Endothelial cell of umbilical vein (primary cell): ENCODE measurements at regions not wholly inside any gene's neighbourhood (a gene's known extent, or its start where the extent isn't known, plus 50 kb on each side); places are given as distances from the start of the nearest gene placed in this dataset.

Experiments
- BruUV-seq: library from RNA; stranded (reverse); fragments of 400-500 nt; replicated peaks from 2 replicates; lab custom pipeline; 2021; lab: Mats Ljungman, UMichigan
- CTCF ChIA-PET: fragments of 300-600, 350-600 bp; sonication (Branson Sonifier 250); formaldehyde crosslinking; loops from one replicate; lab custom pipeline; 2021; ENCODE audit warnings: antibody characterized with exemption, inconsistent platforms; lab: Charles Lee
- POLR2A ChIA-PET: fragments of 300-600, 350-600 bp; sonication (Branson Sonifier 250); formaldehyde crosslinking; loops from one replicate; lab custom pipeline; 2021; ENCODE audit warnings: antibody characterized with exemption, inconsistent platforms; lab: Charles Lee
- DNase-seq: peaks from one replicate; pipeline ENCODE4 v3.0.0-alpha.2; 2011; ENCODE audit warnings: low read depth, low spot score
- FAIRE-seq: peaks from 2 replicates; lab custom pipeline; 2011; peaks lifted over from hg19 to GRCh38; lab: Jason Lieb, UNC
- H2AFZ ChIP-seq: 2 replicates; pipeline ENCODE4 v1.6.0; 2012; ENCODE audit warnings: low read depth, low read length, control low read depth, inconsistent platforms
- H3K27ac ChIP-seq: 2 replicates; pipeline ENCODE4 v1.5.1; 2011; ENCODE audit warnings: low read depth, mild to moderate bottlenecking, control low read depth, low read length, moderate library complexity; ENCODE audit not compliant: insufficient read depth
- H3K27me3 ChIP-seq, 2 experiments: 2 replicates each; pipeline versions ENCODE4 v1.6.0 to v1.6.1; 2011; ENCODE audit warnings: low read length in 2 of 2, mixed read lengths in 1 of 2; ENCODE audit not compliant: control insufficient read depth in 2 of 2, insufficient read depth in 2 of 2
- H3K36me3 ChIP-seq, 2 experiments: 2 replicates in 1 of 2; 3 replicates in 1 of 2; pipeline ENCODE4 v1.5.1; 2011; ENCODE audit warnings: low read length in 2 of 2, mild to moderate bottlenecking in 1 of 2, moderate library complexity in 1 of 2; ENCODE audit not compliant: control insufficient read depth in 2 of 2, insufficient read depth in 2 of 2; ENCODE audit errors: extremely low read depth in 1 of 2
- H3K4me1 ChIP-seq: 3 replicates; pipeline ENCODE4 v1.5.1; 2011; ENCODE audit warnings: mild to moderate bottlenecking, low read length; ENCODE audit not compliant: control insufficient read depth, insufficient read depth; ENCODE audit errors: extremely low read depth
- H3K4me2 ChIP-seq: 2 replicates; pipeline ENCODE4 v1.6.1; 2011; ENCODE audit warnings: low read length, control low read depth, mixed read lengths; ENCODE audit not compliant: insufficient read depth
- H3K4me3 ChIP-seq, 3 experiments: fragments of 200-600 bp in 1 of 3; sonication (generic), shearing (Covaris generic) in 1 of 3; replicated peaks in 1 of 3; 2 replicates each; pipeline ENCODE4 v1.5.1; 2011 to 2016; ENCODE audit warnings: control low read depth in 3 of 3, low read length in 3 of 3, mild to moderate bottlenecking in 2 of 3, inconsistent platforms in 1 of 3, low read depth in 1 of 3, moderate library complexity in 1 of 3; ENCODE audit not compliant: insufficient read depth in 1 of 3
- H3K79me2 ChIP-seq: 2 replicates; pipeline ENCODE4 v1.6.0; 2012; ENCODE audit warnings: low read length, inconsistent platforms; ENCODE audit not compliant: control insufficient read depth, insufficient read depth
- H3K9ac ChIP-seq: replicated peaks from 2 replicates; pipeline ENCODE3; 2011; ENCODE audit warnings: low read length, control low read depth; ENCODE audit not compliant: insufficient read depth; ENCODE audit errors: extremely low read depth
- H3K9me1 ChIP-seq: replicated peaks from 3 replicates; pipeline ENCODE4 v1.6.0; 2011; ENCODE audit warnings: mild to moderate bottlenecking, low read length; ENCODE audit not compliant: control insufficient read depth, insufficient read depth; ENCODE audit errors: extremely low read depth
- H3K9me3 ChIP-seq: replicated peaks from 2 replicates; pipeline ENCODE4 v1.5.1; 2012; ENCODE audit warnings: low read length, inconsistent platforms; ENCODE audit not compliant: control insufficient read depth, insufficient read depth
- H4K20me1 ChIP-seq: replicated peaks from 2 replicates; pipeline ENCODE3; 2011; ENCODE audit warnings: mild to moderate bottlenecking, low read length; ENCODE audit not compliant: control insufficient read depth, insufficient read depth; ENCODE audit errors: extremely low read depth
- CTCF ChIP-seq, 2 donors: IDR thresholded peaks; 1 replicate in 1 of 2; 2 replicates in 1 of 2; pipeline ENCODE4 v1.5.1; 2011; ENCODE audit warnings: low read length in 2 of 2, mild to moderate bottlenecking in 2 of 2, moderate library complexity in 2 of 2, control low read depth in 1 of 2, inconsistent platforms in 1 of 2, low read depth in 1 of 2; ENCODE audit not compliant: insufficient read depth in 1 of 2; ENCODE audit errors: extremely low read depth in 1 of 2
- EZH2 ChIP-seq: IDR thresholded peaks from 2 replicates; pipeline ENCODE4 v1.6.1; 2012; ENCODE audit warnings: borderline replicate concordance, low read depth, mild to moderate bottlenecking, moderate library complexity, low read length, inconsistent platforms; ENCODE audit not compliant: severe bottlenecking
- FOS ChIP-seq: IDR thresholded peaks from 2 replicates; pipeline ENCODE4 v1.6.1; 2011; ENCODE audit warnings: mild to moderate bottlenecking, low read length, moderate library complexity, borderline replicate concordance; ENCODE audit not compliant: insufficient read depth
- GATA2 ChIP-seq: IDR thresholded peaks from 2 replicates; pipeline ENCODE4 v1.7.0; 2011; ENCODE audit warnings: low read depth, mild to moderate bottlenecking, moderate library complexity, mixed read lengths, low read length; ENCODE audit not compliant: insufficient read length, insufficient read depth
- JUN ChIP-seq: IDR thresholded peaks from 2 replicates; pipeline ENCODE4 v1.6.1; 2011; ENCODE audit warnings: borderline replicate concordance, low read depth; ENCODE audit not compliant: insufficient read length, insufficient read depth
- MYC ChIP-seq: IDR thresholded peaks from one replicate; pipeline ENCODE4 v1.6.1; 2011; ENCODE audit warnings: mild to moderate bottlenecking, low read depth, low read length
- POLR2A ChIP-seq: IDR thresholded peaks from 2 replicates; pipeline ENCODE4 v1.6.1; 2012; ENCODE audit warnings: low read depth, mild to moderate bottlenecking, control low read depth, low read length
- POLR2AphosphoS5 ChIP-seq: IDR thresholded peaks from 2 replicates; pipeline ENCODE4 v1.6.1; 2012; ENCODE audit warnings: low read depth, mild to moderate bottlenecking, control low read depth, low read length, moderate library complexity; ENCODE audit not compliant: insufficient read depth
- dilution Hi-C: fragments of 300-500 bp; cut with MboI; formaldehyde crosslinking; loops from one replicate; pipeline ENCODE4 v1.15.0; 2019; ENCODE audit warnings: low sequenced_read_pairs; ENCODE audit not compliant: extremely low pct_ligation_motif_present
- intact Hi-C: fragments of 100-400 bp; cut with micrococcal nuclease; formaldehyde crosslinking; loops from one replicate; pipeline ENCODE4 v1.10.0; 2022
- TF ChIP-seq, protein P1 (sequence below): IDR thresholded peaks from 2 replicates; pipeline ENCODE4 v1.6.1; 2011; ENCODE audit not compliant: insufficient read depth, insufficient read length

DNA sequence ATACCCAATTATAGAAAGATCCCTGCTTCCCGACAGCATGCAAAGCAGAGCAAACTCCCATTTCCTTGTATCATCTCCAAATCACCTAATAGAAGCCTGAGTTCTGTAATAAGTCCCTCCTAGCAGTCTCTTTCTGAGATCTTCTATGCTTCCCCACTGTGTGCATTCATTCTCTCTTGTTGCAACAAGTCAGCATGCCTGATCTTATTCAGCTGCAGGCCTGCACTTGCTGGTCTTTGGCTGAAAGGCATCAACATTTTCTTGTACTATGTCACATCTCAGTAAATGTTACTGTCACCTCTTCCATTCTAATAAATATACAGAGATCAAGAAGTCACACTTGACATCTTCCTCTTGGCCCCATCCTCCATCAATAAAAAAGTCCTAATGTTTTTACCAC is 449.9 kb upstream of the MEX3C start:
- H3K79me2 ChIP-seq: no peaks in the 10 kb centered on the region
- FAIRE-seq (no peak), DNase-seq (no peak)
- H3K9ac ChIP-seq: no peak overlapping the region
- ChIA-PET CTCF (no interaction called here), POLR2A (no interaction called here)
- H3K9me3 ChIP-seq: no peaks in the 10 kb centered on the region
- H3K4me2 ChIP-seq: no peak overlapping the region
- dilution Hi-C loops (no loop called here), intact Hi-C loops (no loop called here)
- H3K4me1 ChIP-seq: no peaks in the 10 kb centered on the region
- no peak overlapping the region for H3K27ac ChIP-seq
- H3K36me3 ChIP-seq: no peaks in the 10 kb centered on the region
- no peaks in the 10 kb centered on the region for H4K20me1 ChIP-seq
- TF ChIP-seq POLR2A (no peak), MYC (no peak), FOS (no peak), GATA2 (no peak), POLR2AphosphoS5 (no peak), CTCF (IDR thresholded peaks at IDR 0.05; ENCODE audit: extremely low read depth in 1 of 2, insufficient read depth in 1 of 2, low read depth in 1 of 2, low read length in 2 of 2) (no peak), EZH2 (no peak), JUN (no peak)
- TF ChIP-seq, protein P1, sequence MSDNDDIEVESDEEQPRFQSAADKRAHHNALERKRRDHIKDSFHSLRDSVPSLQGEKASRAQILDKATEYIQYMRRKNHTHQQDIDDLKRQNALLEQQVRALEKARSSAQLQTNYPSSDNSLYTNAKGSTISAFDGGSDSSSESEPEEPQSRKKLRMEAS: no peak
- no peak overlapping the region for H2AFZ ChIP-seq
- BruUV-seq: no TSS peak
- H3K9me1 ChIP-seq: no peaks in the 10 kb centered on the region
- no peak overlapping the region for H3K4me3 ChIP-seq
- H3K27me3 ChIP-seq: no peaks in the 10 kb centered on the region
